Heart left ventricle (tissue), 16 donors: ENCODE measurements at regions not wholly inside any gene's neighbourhood (a gene's known extent, or its start where the extent isn't known, plus 50 kb on each side); places are given as distances from the start of the nearest gene placed in this dataset.

Experiments
- ATAC-seq, 4 donors: fragments of 200-7000 bp; cut with Tn5 transposase; one replicate each; pipeline ENCODE4 v1.9.1; 2020 to 2022; ENCODE audit warnings: moderate library complexity in 4 of 4, mild to moderate bottlenecking in 3 of 4, moderate number of reproducible peaks in 1 of 4
- DNase-seq, 5 donors: peaks; one replicate each; pipeline ENCODE4 v3.0.0-alpha.2; 2020
- H3K27ac ChIP-seq, 12 donors: fragments of 200-600 bp; sonication (generic) in 4 of 12; one replicate each; pipeline versions ENCODE4 v1.5.0 to v1.8.0; 2016 to 2022; ENCODE audit warnings: mild to moderate bottlenecking in 2 of 12
- H3K27me3 ChIP-seq, 9 donors: fragments of 200-600 bp; sonication (generic) in 2 of 9; one replicate each; pipeline versions ENCODE4 v1.5.1 to v1.8.0; 2016 to 2022; ENCODE audit warnings: mild to moderate bottlenecking in 3 of 9
- H3K36me3 ChIP-seq, 9 donors: fragments of 200-600 bp; sonication (generic) in 2 of 9; one replicate each; pipeline versions ENCODE4 v1.5.0 to v1.8.0; 2018 to 2022; ENCODE audit warnings: mild to moderate bottlenecking in 2 of 9
- H3K4me1 ChIP-seq, 12 donors: fragments of 200-600 bp; sonication (generic) in 4 of 12; one replicate each; pipeline versions ENCODE4 v1.5.0 to v1.8.0; 2016 to 2022; ENCODE audit warnings: mild to moderate bottlenecking in 3 of 12
- H3K4me3 ChIP-seq, 12 donors: fragments of 200-600 bp; sonication (generic) in 4 of 12; one replicate each; pipeline versions ENCODE4 v1.5.0 to v1.8.0; 2017 to 2022; ENCODE audit warnings: mild to moderate bottlenecking in 9 of 12, moderate library complexity in 4 of 12
- H3K9me3 ChIP-seq, 12 donors: fragments of 200-600 bp; sonication (generic) in 4 of 12; one replicate each; pipeline versions ENCODE4 v1.5.0 to v1.8.0; 2016 to 2022; ENCODE audit warnings: mild to moderate bottlenecking in 1 of 12
- CTCF ChIP-seq, 12 donors: fragments of 200-600 bp; sonication (generic) in 4 of 12; IDR thresholded peaks; one replicate each; pipeline versions ENCODE4 v1.5.0 to v1.8.0; 2018 to 2022; ENCODE audit warnings: antibody characterized with exemption in 12 of 12, mild to moderate bottlenecking in 5 of 12
- POLR2A ChIP-seq, 2 donors: fragments of 450-650 bp; IDR thresholded peaks; one replicate each; pipeline ENCODE4 v1.6.1; 2017; ENCODE audit warnings: antibody characterized with exemption in 2 of 2, mild to moderate bottlenecking in 2 of 2, moderate library complexity in 2 of 2
- WGBS, 4 donors: extraction: QIAGEN DNeasy Blood & Tissue Kit in 2 of 4; methylation state at CpG; one replicate each; pipeline versions ENCODE4 v1.1.5 to v1.1.7; 2013 to 2018; 5-methylcytosine and 5-hydroxymethylcytosine counted together
- intact Hi-C, 10 donors: fragments of 100-400 bp; cut with DNase I; formaldehyde crosslinking; loops; one replicate each; pipeline versions ENCODE4 v1.11.1 to v1.14.2; 2022
- donor health status: ischemic (EF 13 %, LVEDD 7.1; RV severe dilation, severe dysfunction).
- donor health status: healthy with polysubstance abuse.
- donor health status: DM: no; HTN: yes; CAD: no.
- donor health status: DM: no; HTN: no; CAD: no.
- donor health status: ischemic (EF 25% LVEDD 6.9; RV normal size, moderate dysfunction).
- donor health status: ischemic (EF 25% LVEDD 5.7; RV mildly dilated, moderate dysfunction).
- donor health status: healthy.
- donor health status: DM: yes; HTN: yes; CAD: no.
- donor health status: ischemic (EF 35%, LVEDD 5.7; RV mildly dilated, moderate dysfunction).
- donor health status: nonischemic (EF 11% LVEDD 7.7; RV severe dilation, severe dysfunction).
- donor health status: DM: yes; HTN: yes; CAD: no.
- donor health status: PGD.
- donor health status: ischemic (EF 29% LVEDD 5.4; RV normal size, mild dysfunction).
- donor health status: nonischemic (EF 23%, LVEDD 6.1; RV moderate dilation, normal function).

- Histone ChIP-seq H3K36me3 (no peaks in the 10 kb centered on the region), H3K4me1 (no peaks in the 10 kb centered on the region), H3K9me3 (peaks cover 0 to 8% (median 0%) of the 10 kb centered on the region in 12 donors), H3K27ac (no peak overlapping the region), H3K27me3 (no peaks in the 10 kb centered on the region), H3K4me3 (no peak overlapping the region)
- WGBS, 4 donors, result 62 to 68% (median 64%) methylated on average over 2 of the region's 2 CpGs
- intact Hi-C loops, result loop anchor here in 1 of 10 donors (10.0 kb wide), 1 partner anchor 54 kb away; no protein-coding TSS in a partner anchor
- TF ChIP-seq POLR2A (IDR thresholded peaks at IDR 0.05) (no peak), CTCF (IDR thresholded peaks at IDR 0.05) (no peak)
- ATAC-seq (no peak), DNase-seq (no peak)
Measured at GRCh38 chr12:73330584-73331351, 1058.6 kb downstream of the TRHDE start.

GRCh38 chr12:73341559-73342247 is 1069.5 kb downstream of the TRHDE start:
- Histone ChIP-seq H3K4me3 (no peak overlapping the region), H3K4me1 (no peaks in the 10 kb centered on the region), H3K9me3 (peaks cover 0 to 14% (median 0%) of the 10 kb centered on the region in 12 donors), H3K27ac (no peak overlapping the region), H3K36me3 (no peaks in the 10 kb centered on the region), H3K27me3 (no peaks in the 10 kb centered on the region)
- DNase-seq (no peak), ATAC-seq (no peak)
- intact Hi-C loops, result no loop called here
- WGBS, 4 donors, result 71 to 80% (median 75%) methylated on average over 3 of the region's 3 CpGs
- no peak for TF ChIP-seq POLR2A (IDR thresholded peaks at IDR 0.05)
- no peak for TF ChIP-seq CTCF (IDR thresholded peaks at IDR 0.05)

- Histone ChIP-seq H3K36me3 (no peaks in the 10 kb centered on the region), H3K9me3 (peaks cover 0 to 14% (median 0%) of the 10 kb centered on the region in 12 donors), H3K27me3 (no peaks in the 10 kb centered on the region), H3K27ac (no peak overlapping the region), H3K4me3 (no peak overlapping the region), H3K4me1 (no peaks in the 10 kb centered on the region)
- 72 to 79% (median 75%) methylated on average over 3 of the region's 3 CpGs for WGBS, 4 donors
- intact Hi-C loops, result no loop called here
- TF ChIP-seq CTCF (IDR thresholded peaks at IDR 0.05) (no peak), POLR2A (IDR thresholded peaks at IDR 0.05) (no peak)
- DNase-seq (no peak), ATAC-seq (no peak)
Measured at GRCh38 chr12:73342733-73343132, 1070.6 kb downstream of the TRHDE start.

- intact Hi-C loops, result no loop called here
- Histone ChIP-seq H3K27ac (no peak overlapping the region), H3K4me1 (no peaks in the 10 kb centered on the region), H3K4me3 (no peak overlapping the region), H3K9me3 (no peaks in the 10 kb centered on the region), H3K27me3 (no peaks in the 10 kb centered on the region), H3K36me3 (no peaks in the 10 kb centered on the region)
- 84 to 98% (median 88%) methylated on average over 1 of the region's 1 CpG for WGBS, 4 donors
- TF ChIP-seq CTCF (IDR thresholded peaks at IDR 0.05) (no peak), POLR2A (IDR thresholded peaks at IDR 0.05) (no peak)
- ATAC-seq (no peak), DNase-seq (no peak)
Measured at GRCh38 chr12:73352826-73353225, 1080.7 kb downstream of the TRHDE start.
